ENCODE measurements at regions not wholly inside any gene's neighbourhood (a gene's known extent, or its start where the extent isn't known, plus 50 kb on each side); places are given as distances from the start of the nearest gene placed in this dataset.

DNA sequence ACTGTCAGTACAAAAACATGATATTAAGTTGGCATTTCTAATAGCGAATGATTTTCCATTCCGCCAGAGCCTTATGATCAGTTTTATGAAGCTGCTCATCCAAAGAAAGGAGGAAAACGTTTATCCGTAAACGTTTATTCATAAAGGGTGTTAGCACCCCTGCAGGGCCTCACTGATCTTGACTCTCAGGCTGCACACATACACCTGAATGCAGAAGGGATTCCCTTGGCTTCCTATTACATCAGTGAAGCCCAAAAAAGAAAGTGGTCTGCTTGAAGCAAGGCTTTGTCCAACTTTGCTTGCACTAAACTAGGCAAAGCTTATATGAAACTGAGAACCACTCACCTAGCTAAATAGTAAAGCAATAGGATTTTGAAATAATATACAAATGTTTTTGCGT is 659.5 kb upstream of the CADM2 start:
- no peaks in the 10 kb centered on the region for H3K9me3 ChIP-seq (replicated peaks; ENCODE audit: control insufficient read depth, insufficient read depth, low read length)
- intact Hi-C loops (cut with micrococcal nuclease; ENCODE audit: unreplicated experiment) (no loop called here), in situ Hi-C loops (cut with MboI) (no loop called here)
- SMC1A ChIA-PET (ENCODE audit: uncharacterized antibody, unreplicated experiment) = interaction anchor here (0.6 kb wide), 1 partner anchor 80 kb away, joined by 3 read pairs; no protein-coding TSS in a partner anchor
- POLR2A ChIA-PET = no interaction called here
- DNase-seq (ENCODE audit: low read depth, low spot score) (no peak), ATAC-seq (no peak), FAIRE-seq (no peak)
- no peaks in the 10 kb centered on the region for H3K4me1 ChIP-seq (ENCODE audit: control insufficient read depth, insufficient read depth, low read length)
- H3K79me2 ChIP-seq (ENCODE audit: control insufficient read depth, insufficient read depth, low read length) = no peaks in the 10 kb centered on the region
- no peak overlapping the region for H2AFZ ChIP-seq (ENCODE audit: control insufficient read depth, low read depth, low read length)
- no peaks in the 10 kb centered on the region for H4K20me1 ChIP-seq (ENCODE audit: control insufficient read depth, insufficient read depth)
- TF ChIP-seq NFYB (IDR thresholded peaks at IDR 0.05; ENCODE audit: insufficient read depth, low read depth, low read length) (no peak), IKZF2 (IDR thresholded peaks at IDR 0.05) (no peak), USF1 (IDR thresholded peaks at IDR 0.05; ENCODE audit: borderline replicate concordance, extremely low read length, insufficient read depth, low read depth, low read length) (no peak), FOS (IDR thresholded peaks at IDR 0.05; ENCODE audit: borderline replicate concordance, extremely low read depth, insufficient read length) (no peak), RUNX3 (IDR thresholded peaks at IDR 0.05; ENCODE audit: low read length) (no peak), SREBF2 (IDR thresholded peaks at IDR 0.05; ENCODE audit: low read length) (no peak), GATAD2B (conservative IDR thresholded peaks at IDR 0.05; ENCODE audit: low read depth) (no peak), YY1 (IDR thresholded peaks at IDR 0.05; ENCODE audit: low read depth, low read length) (no peak)
- no peak overlapping the region for H3K4me3 ChIP-seq
- no peak overlapping the region for H3K27ac ChIP-seq (ENCODE audit: control insufficient read depth, insufficient read depth)
- H3K27me3 ChIP-seq (replicated peaks in 1 of 2; ENCODE audit: control insufficient read depth in 2 of 2, insufficient read depth in 2 of 2, low read length in 1 of 2) = no peaks in the 10 kb centered on the region
- 36% methylated on average over 6 of the region's 6 CpGs for WGBS (ENCODE audit: insufficient coverage, insufficient replicate concordance, low lambda C conversion rate, missing lambda C conversion rate)
- CTCF ChIA-PET = no interaction called here
- H3K9ac ChIP-seq (ENCODE audit: control insufficient read depth, insufficient read depth, low read length) = no peak overlapping the region
- no TSS peak for BruUV-seq (replicated peaks)
- H3K36me3 ChIP-seq (ENCODE audit: control insufficient read depth in 2 of 2, insufficient read depth in 2 of 2, low read length in 1 of 2) = no peaks in the 10 kb centered on the region
- no peak overlapping the region for H3K4me2 ChIP-seq (ENCODE audit: control insufficient read depth, insufficient read depth)
- RAD21 ChIA-PET (ENCODE audit: unreplicated experiment) = no interaction called here

GRCh38 chr3:84304214-84304613 is 654.6 kb upstream of the CADM2 start:
- H3K4me3 ChIP-seq = no peak overlapping the region
- TF ChIP-seq, protein P1, sequence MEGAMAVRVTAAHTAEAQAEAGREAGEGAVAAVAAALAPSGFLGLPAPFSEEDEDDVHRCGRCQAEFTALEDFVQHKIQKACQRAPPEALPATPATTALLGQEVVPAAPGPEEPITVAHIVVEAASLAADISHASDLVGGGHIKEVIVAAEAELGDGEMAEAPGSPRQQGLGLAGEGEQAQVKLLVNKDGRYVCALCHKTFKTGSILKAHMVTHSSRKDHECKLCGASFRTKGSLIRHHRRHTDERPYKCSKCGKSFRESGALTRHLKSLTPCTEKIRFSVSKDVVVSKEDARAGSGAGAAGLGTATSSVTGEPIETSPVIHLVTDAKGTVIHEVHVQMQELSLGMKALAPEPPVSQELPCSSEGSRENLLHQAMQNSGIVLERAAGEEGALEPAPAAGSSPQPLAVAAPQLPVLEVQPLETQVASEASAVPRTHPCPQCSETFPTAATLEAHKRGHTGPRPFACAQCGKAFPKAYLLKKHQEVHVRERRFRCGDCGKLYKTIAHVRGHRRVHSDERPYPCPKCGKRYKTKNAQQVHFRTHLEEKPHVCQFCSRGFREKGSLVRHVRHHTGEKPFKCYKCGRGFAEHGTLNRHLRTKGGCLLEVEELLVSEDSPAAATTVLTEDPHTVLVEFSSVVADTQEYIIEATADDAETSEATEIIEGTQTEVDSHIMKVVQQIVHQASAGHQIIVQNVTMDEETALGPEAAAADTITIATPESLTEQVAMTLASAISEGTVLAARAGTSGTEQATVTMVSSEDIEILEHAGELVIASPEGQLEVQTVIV (IDR thresholded peaks at IDR 0.05; ENCODE audit: borderline replicate concordance, partially characterized antibody) = no peak
- no peak for TF ChIP-seq TBL1XR1 (IDR thresholded peaks at IDR 0.05; ENCODE audit: low read depth, low read length)
- TF ChIP-seq SUPT20H (IDR thresholded peaks at IDR 0.05; ENCODE audit: borderline replicate concordance, control insufficient read depth, low read depth, low read length) = no peak
- no peak for TF ChIP-seq SUZ12 (IDR thresholded peaks at IDR 0.05; ENCODE audit: unreplicated experiment)
- no peak for TF ChIP-seq POLR2AphosphoS5 (IDR thresholded peaks at IDR 0.05; ENCODE audit: low read length)
- no peak for TF ChIP-seq CBFB (IDR thresholded peaks at IDR 0.05; ENCODE audit: low read depth)
- no peak for TF ChIP-seq POU2F2 (IDR thresholded peaks at IDR 0.05; ENCODE audit: borderline replicate concordance, low read depth, low read length)
- no peak for TF ChIP-seq NRF1 (conservative IDR thresholded peaks at IDR 0.05; ENCODE audit: low read depth, low read length)
- no peak for TF ChIP-seq SREBF2 (IDR thresholded peaks at IDR 0.05; ENCODE audit: low read length)
- no peak for TF ChIP-seq SIX5 (IDR thresholded peaks at IDR 0.05; ENCODE audit: low read depth, low read length, severe bottlenecking)
- H3K36me3 ChIP-seq (ENCODE audit: control insufficient read depth in 2 of 2, insufficient read depth in 2 of 2, low read length in 1 of 2) = no peaks in the 10 kb centered on the region
- CTCF ChIA-PET = no interaction called here
- H3K9ac ChIP-seq (ENCODE audit: control insufficient read depth, insufficient read depth, low read length) = no peak overlapping the region
- no peaks in the 10 kb centered on the region for H3K9me3 ChIP-seq (replicated peaks; ENCODE audit: control insufficient read depth, insufficient read depth, low read length)
- ATAC-seq (no peak), FAIRE-seq (no peak), DNase-seq (ENCODE audit: low read depth, low spot score) (no peak)
- no peak overlapping the region for H2AFZ ChIP-seq (ENCODE audit: control insufficient read depth, low read depth, low read length)
- intact Hi-C loops (cut with micrococcal nuclease; ENCODE audit: unreplicated experiment) = no loop called here
- no TSS peak for BruUV-seq (replicated peaks)
- H3K79me2 ChIP-seq (ENCODE audit: control insufficient read depth, insufficient read depth, low read length) = no peaks in the 10 kb centered on the region
- POLR2A ChIA-PET = no interaction called here
- no peaks in the 10 kb centered on the region for H3K4me1 ChIP-seq (ENCODE audit: control insufficient read depth, insufficient read depth, low read length)
- SMC1A ChIA-PET (ENCODE audit: uncharacterized antibody, unreplicated experiment) = no interaction called here
- no peak overlapping the region for H3K4me2 ChIP-seq (ENCODE audit: control insufficient read depth, insufficient read depth)
- RAD21 ChIA-PET (ENCODE audit: unreplicated experiment) = no interaction called here
- no peak overlapping the region for H3K27ac ChIP-seq (ENCODE audit: control insufficient read depth, insufficient read depth)
- H4K20me1 ChIP-seq (ENCODE audit: control insufficient read depth, insufficient read depth) = no peaks in the 10 kb centered on the region
- 68% methylated on average over 11 of the region's 11 CpGs for WGBS (ENCODE audit: insufficient coverage, insufficient replicate concordance, low lambda C conversion rate, missing lambda C conversion rate)
- H3K27me3 ChIP-seq (replicated peaks in 1 of 2; ENCODE audit: control insufficient read depth in 2 of 2, insufficient read depth in 2 of 2, low read length in 1 of 2) = no peaks in the 10 kb centered on the region
- in situ Hi-C loops (cut with MboI) = no loop called here

Data from GM12878 (cell line).